GM12865 (cell line): ENCODE measurements at regions not wholly inside any gene's neighbourhood (a gene's known extent, or its start where the extent isn't known, plus 50 kb on each side); places are given as distances from the start of the nearest gene placed in this dataset.

Source experiments
- DNase-seq: peaks from one replicate; pipeline ENCODE4 v3.0.0; 2010; ENCODE audit warnings: low read depth
- H3K4me3 ChIP-seq: 2 replicates; pipeline ENCODE4 v1.5.1; 2011; ENCODE audit warnings: mild to moderate bottlenecking, low read depth, low read length, control low read depth
- TF ChIP-seq, protein P1 (sequence below): IDR thresholded peaks from 2 replicates; pipeline ENCODE4 v1.5.1; 2011; ENCODE audit warnings: low read length, control low read depth, low read depth, inconsistent platforms; ENCODE audit not compliant: insufficient read depth; ENCODE audit errors: missing control alignments

DNA sequence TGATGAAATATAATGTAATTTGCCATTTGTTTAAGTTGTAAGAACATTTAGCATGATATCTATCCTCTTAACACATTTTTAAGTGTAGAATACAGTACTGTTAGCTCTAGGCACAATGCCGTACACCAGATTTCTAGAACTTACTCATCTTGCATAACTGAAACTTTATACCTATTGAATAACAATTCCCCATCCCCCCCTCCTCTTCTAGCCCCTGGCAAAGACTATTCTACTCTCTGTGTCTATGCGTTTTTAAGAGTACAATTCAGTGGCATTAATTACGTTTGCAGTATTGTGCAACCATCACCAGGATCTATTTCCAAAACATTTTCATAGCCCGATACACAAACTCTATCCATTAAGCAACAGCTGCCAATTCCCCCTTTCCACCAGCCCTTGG is 261.7 kb downstream of the PLOD2 start:
- peak; percentile 43 for DNase-seq
- H3K4me3 ChIP-seq, result no peak overlapping the region
- TF ChIP-seq, protein P1, sequence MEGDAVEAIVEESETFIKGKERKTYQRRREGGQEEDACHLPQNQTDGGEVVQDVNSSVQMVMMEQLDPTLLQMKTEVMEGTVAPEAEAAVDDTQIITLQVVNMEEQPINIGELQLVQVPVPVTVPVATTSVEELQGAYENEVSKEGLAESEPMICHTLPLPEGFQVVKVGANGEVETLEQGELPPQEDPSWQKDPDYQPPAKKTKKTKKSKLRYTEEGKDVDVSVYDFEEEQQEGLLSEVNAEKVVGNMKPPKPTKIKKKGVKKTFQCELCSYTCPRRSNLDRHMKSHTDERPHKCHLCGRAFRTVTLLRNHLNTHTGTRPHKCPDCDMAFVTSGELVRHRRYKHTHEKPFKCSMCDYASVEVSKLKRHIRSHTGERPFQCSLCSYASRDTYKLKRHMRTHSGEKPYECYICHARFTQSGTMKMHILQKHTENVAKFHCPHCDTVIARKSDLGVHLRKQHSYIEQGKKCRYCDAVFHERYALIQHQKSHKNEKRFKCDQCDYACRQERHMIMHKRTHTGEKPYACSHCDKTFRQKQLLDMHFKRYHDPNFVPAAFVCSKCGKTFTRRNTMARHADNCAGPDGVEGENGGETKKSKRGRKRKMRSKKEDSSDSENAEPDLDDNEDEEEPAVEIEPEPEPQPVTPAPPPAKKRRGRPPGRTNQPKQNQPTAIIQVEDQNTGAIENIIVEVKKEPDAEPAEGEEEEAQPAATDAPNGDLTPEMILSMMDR, result no peak

DNA sequence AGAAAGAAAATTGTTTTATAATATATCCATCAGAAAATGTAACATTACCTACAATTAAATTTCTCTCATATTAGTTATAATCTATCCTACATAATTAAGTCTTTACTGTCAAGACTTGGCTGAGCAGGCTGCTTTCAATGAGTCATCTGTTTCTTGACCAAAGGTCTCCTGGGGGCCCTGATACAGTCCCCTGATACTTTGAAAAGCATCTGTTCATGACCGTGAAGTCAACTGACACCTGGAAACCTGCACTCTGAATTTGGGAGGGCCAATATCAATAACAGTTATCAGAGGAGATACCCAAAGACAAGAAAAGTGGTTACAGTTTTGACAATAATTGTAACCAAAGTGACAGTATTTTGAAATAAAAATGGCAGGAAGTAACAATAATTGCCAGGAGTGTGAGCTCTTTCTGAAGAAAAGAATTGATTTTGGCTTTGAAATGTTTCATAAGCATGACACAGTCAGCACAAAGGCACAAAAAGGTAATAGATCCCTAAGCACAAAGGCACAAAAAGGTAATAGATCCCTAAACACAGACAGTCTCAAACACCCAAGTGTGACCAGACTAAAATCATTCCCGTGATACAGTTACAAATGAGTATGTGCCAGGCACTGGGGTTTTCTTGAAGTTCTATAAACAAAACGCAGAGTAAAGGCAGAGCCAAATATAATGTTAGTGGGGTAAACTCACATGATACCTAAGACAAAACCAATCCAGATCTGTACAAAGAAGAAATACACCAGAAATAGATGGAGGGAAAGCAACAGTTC is 260.7 kb downstream of the PLOD2 start:
- TF ChIP-seq, protein P1, result no peak
- peak; percentile 75 for DNase-seq
- no peak overlapping the region for H3K4me3 ChIP-seq

DNA sequence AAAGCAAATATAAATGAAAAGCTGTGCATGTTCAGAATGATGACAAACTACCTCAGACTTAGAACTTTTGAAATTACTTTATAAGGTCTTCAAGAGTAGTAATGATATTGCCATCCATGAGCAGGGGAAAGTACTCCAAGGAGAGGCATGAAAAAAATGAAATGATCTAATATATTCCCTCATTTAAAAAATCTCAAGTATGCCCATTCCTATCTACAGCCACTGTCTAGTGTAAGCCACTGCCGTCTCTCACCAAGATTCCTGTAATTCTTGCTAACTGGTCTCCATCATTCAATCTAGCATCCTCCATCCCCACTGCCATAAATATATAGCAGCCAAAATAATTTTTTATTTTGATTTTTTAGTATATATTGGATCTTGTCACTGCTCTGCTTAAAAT is 258.8 kb downstream of the PLOD2 start:
- H3K4me3 ChIP-seq, result no peak overlapping the region
- no peak for DNase-seq
- TF ChIP-seq, protein P1, result no peak

DNA sequence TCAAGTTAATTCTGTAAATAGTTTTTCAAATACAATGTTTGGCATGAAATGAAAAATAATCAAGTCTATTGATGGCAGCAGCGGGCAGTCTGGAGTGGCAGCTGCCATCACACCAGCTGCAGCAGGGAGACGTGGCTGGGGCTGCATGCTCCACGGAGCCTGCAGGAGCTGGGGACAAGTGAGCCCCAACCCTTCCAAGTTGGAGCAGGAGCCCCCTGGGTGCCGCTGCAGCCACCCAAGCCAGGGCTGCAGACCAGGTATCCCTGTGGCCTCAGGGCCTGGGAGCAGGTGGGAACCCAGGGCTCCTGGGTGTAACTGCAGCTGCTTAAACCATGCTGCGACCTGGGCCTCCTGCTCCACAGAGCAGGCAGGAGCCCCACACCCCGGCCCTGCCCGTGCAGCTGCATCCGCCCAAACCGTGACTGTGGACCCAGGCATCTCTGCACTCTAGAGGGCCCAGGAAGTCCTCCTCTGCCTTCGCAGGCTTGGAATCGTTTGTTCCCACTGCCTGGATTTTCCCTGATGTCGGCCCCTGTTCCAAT is 257.4 kb downstream of the PLOD2 start:
- TF ChIP-seq, protein P1, result no peak

DNA sequence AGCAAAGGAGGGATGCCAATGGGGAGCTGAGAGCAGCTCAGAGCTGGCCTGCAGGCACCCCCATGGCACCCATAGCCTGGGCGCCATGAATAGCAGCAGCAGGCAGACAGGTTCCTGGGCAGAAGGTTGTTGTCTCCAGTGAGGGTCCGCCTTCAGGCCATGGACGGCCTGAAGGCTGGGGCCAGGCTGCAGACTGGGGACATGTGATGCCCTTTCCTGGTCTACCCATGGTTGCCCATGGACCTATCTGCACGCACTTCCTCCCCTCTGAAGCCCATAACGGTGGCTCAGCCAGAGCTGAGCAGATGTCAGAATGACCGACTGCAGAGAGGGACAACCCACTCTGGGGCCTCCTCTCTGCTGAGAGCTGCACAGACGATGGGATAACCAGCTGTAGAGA is 256.8 kb downstream of the PLOD2 start:
- TF ChIP-seq, protein P1, result no peak
- DNase-seq, result no peak
- no peak overlapping the region for H3K4me3 ChIP-seq

More for the DNA sequence above, 257.4 kb downstream of the PLOD2 start:
- H3K4me3 ChIP-seq, result no peak overlapping the region
- DNase-seq, result peak; percentile 21

DNA sequence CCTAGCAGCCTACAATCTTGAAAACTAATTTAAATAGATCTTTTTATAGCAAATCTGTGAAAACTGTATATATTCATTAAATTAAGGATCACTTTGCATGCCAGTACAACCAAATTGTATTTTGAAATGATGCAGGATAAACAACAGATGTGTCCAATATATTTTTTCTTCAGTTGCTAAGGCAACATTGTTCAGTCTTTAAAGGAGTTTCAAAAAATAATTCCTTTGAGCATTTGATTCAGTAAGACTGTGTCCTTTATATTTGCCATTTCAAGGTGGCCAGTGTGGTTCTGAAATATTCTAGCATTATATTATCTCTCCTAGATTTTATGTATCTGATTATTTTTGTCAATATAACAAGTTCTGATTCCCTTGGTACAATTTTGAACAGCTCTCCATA is 254.7 kb downstream of the PLOD2 start:
- H3K4me3 ChIP-seq, result no peak overlapping the region
- DNase-seq, result no peak
- TF ChIP-seq, protein P1, result no peak
